Ovary (tissue), 3 donors: ENCODE measurements at regions not wholly inside any gene's neighbourhood (a gene's known extent, or its start where the extent isn't known, plus 50 kb on each side); places are given as distances from the start of the nearest gene placed in this dataset.

ENCODE experiments used
- CTCF ChIP-seq, 3 donors: fragments of 450-650 bp in 2 of 3; fragments of 200-600 bp in 1 of 3; IDR thresholded peaks; one replicate each; pipeline versions ENCODE4 v1.5.1 to v1.8.0; 2016 to 2022; ENCODE audit warnings: antibody characterized with exemption in 3 of 3, mild to moderate bottlenecking in 1 of 3
- POLR2A ChIP-seq: fragments of 450-650 bp; IDR thresholded peaks from one replicate; pipeline ENCODE4 v1.6.1; 2017; ENCODE audit warnings: antibody characterized with exemption, mild to moderate bottlenecking, moderate library complexity
- donor health status: DM: no; HTN: no; CAD: no.

- TF ChIP-seq POLR2A, result no peak
- TF ChIP-seq CTCF (IDR thresholded peaks at IDR 0.05), result no peak
Observed at GRCh38 chr4:41427931-41428600, 109.9 kb upstream of the LIMCH1 start.
